ENCODE measurements at regions not wholly inside any gene's neighbourhood (a gene's known extent, or its start where the extent isn't known, plus 50 kb on each side); places are given as distances from the start of the nearest gene placed in this dataset.

GRCh38 chr1:187816646-187817045 is 987.9 kb downstream of the PLA2G4A start:
- no peak overlapping the region for H3K4me3 ChIP-seq (ENCODE audit: low read depth, low read length, poor library complexity, severe bottlenecking)
- no peaks in the 10 kb centered on the region for H3F3A ChIP-seq (ENCODE audit: insufficient read depth, low read length)

GRCh38 chr1:187817782-187818181 is 989.0 kb downstream of the PLA2G4A start:
- Histone ChIP-seq H3K9me3 (ENCODE audit: low read length) (no peaks in the 10 kb centered on the region), H4K20me1 (ENCODE audit: insufficient read depth, low read length) (no peaks in the 10 kb centered on the region), H3K9me2 (ENCODE audit: low read depth, low read length) (no peaks in the 10 kb centered on the region), H3K4me2 (ENCODE audit: low read length) (no peak overlapping the region), H3K9ac (ENCODE audit: low read length) (no peak overlapping the region), H3K4me3 (ENCODE audit: low read depth, low read length, poor library complexity, severe bottlenecking) (no peak overlapping the region), H3K27me3 (ENCODE audit: insufficient read depth, low read length) (no peaks in the 10 kb centered on the region), H3K4me1 (ENCODE audit: insufficient read depth, low read length, severe bottlenecking) (no peaks in the 10 kb centered on the region), H2AFZ (ENCODE audit: low read length) (no peak overlapping the region), H3K79me2 (ENCODE audit: insufficient read depth, low read length) (no peaks in the 10 kb centered on the region), H3F3A (ENCODE audit: insufficient read depth, low read length) (no peaks in the 10 kb centered on the region), H3K27ac (ENCODE audit: low read depth, low read length, poor library complexity, severe bottlenecking) (no peak overlapping the region), H3K36me3 (ENCODE audit: insufficient read depth, low read length) (no peaks in the 10 kb centered on the region)
- no peak for TF ChIP-seq EZH2 (IDR thresholded peaks at IDR 0.05; ENCODE audit: borderline replicate concordance, low read length)
- TF ChIP-seq CTCF (IDR thresholded peaks at IDR 0.05; ENCODE audit: low read length): peak; percentile 28

More at GRCh38 chr1:187816646-187817045, 987.9 kb downstream of the PLA2G4A start:
- no peak overlapping the region for H2AFZ ChIP-seq (ENCODE audit: low read length)
- H4K20me1 ChIP-seq (ENCODE audit: insufficient read depth, low read length): no peaks in the 10 kb centered on the region
- H3K27ac ChIP-seq (ENCODE audit: low read depth, low read length, poor library complexity, severe bottlenecking): no peak overlapping the region
- H3K9ac ChIP-seq (ENCODE audit: low read length): no peak overlapping the region
- H3K9me2 ChIP-seq (ENCODE audit: low read depth, low read length): no peaks in the 10 kb centered on the region
- no peak overlapping the region for H3K4me2 ChIP-seq (ENCODE audit: low read length)
- no peaks in the 10 kb centered on the region for H3K79me2 ChIP-seq (ENCODE audit: insufficient read depth, low read length)
- H3K9me3 ChIP-seq (ENCODE audit: low read length): no peaks in the 10 kb centered on the region
- TF ChIP-seq EZH2 (IDR thresholded peaks at IDR 0.05; ENCODE audit: borderline replicate concordance, low read length) (no peak), CTCF (IDR thresholded peaks at IDR 0.05; ENCODE audit: low read length) (no peak)
- H3K27me3 ChIP-seq (ENCODE audit: insufficient read depth, low read length): no peaks in the 10 kb centered on the region
- no peaks in the 10 kb centered on the region for H3K36me3 ChIP-seq (ENCODE audit: insufficient read depth, low read length)
- H3K4me1 ChIP-seq (ENCODE audit: insufficient read depth, low read length, severe bottlenecking): no peaks in the 10 kb centered on the region

GRCh38 chr1:187819086-187819485 is 990.3 kb downstream of the PLA2G4A start:
- no peaks in the 10 kb centered on the region for H4K20me1 ChIP-seq (ENCODE audit: insufficient read depth, low read length)
- no peak overlapping the region for H3K27ac ChIP-seq (ENCODE audit: low read depth, low read length, poor library complexity, severe bottlenecking)
- H3K4me3 ChIP-seq (ENCODE audit: low read depth, low read length, poor library complexity, severe bottlenecking): no peak overlapping the region
- H3K9me2 ChIP-seq (ENCODE audit: low read depth, low read length): no peaks in the 10 kb centered on the region
- H3K9ac ChIP-seq (ENCODE audit: low read length): no peak overlapping the region
- no peaks in the 10 kb centered on the region for H3K9me3 ChIP-seq (ENCODE audit: low read length)
- no peak overlapping the region for H2AFZ ChIP-seq (ENCODE audit: low read length)
- no peaks in the 10 kb centered on the region for H3K36me3 ChIP-seq (ENCODE audit: insufficient read depth, low read length)
- H3K4me2 ChIP-seq (ENCODE audit: low read length): no peak overlapping the region
- H3K27me3 ChIP-seq (ENCODE audit: insufficient read depth, low read length): no peaks in the 10 kb centered on the region
- H3F3A ChIP-seq (ENCODE audit: insufficient read depth, low read length): no peaks in the 10 kb centered on the region
- H3K4me1 ChIP-seq (ENCODE audit: insufficient read depth, low read length, severe bottlenecking): no peaks in the 10 kb centered on the region
- TF ChIP-seq CTCF (IDR thresholded peaks at IDR 0.05; ENCODE audit: low read length) (no peak), EZH2 (IDR thresholded peaks at IDR 0.05; ENCODE audit: borderline replicate concordance, low read length) (no peak)
- no peaks in the 10 kb centered on the region for H3K79me2 ChIP-seq (ENCODE audit: insufficient read depth, low read length)
